NCI-H345 (cell line): ENCODE measurements at regions not wholly inside any gene's neighbourhood (a gene's known extent, or its start where the extent isn't known, plus 50 kb on each side); places are given as distances from the start of the nearest gene placed in this dataset.
"Not testable (repeated sequence)": the region's sequence is repeated elsewhere in the genome, so short reads cannot be mapped to it uniquely, and the experiment has no call there.

Experiments used
- DNase-seq: peaks from one replicate; lab custom pipeline; 2025; lab: John Stamatoyannopoulos, UW

- DNase-seq = no peak
Measured at GRCh38 chr14:105600939-105601359, 74.6 kb downstream of the TMEM121 start.

- DNase-seq = no peak
Measured at GRCh38 chr14:105601360-105602242, 75.2 kb downstream of the TMEM121 start.

- no peak for DNase-seq
Measured at GRCh38 chr14:105602243-105602750, 75.9 kb downstream of the TMEM121 start.

- no peak for DNase-seq
Measured at GRCh38 chr14:105602799-105603793, 76.7 kb downstream of the TMEM121 start.

- DNase-seq = not testable (repeated sequence)
Measured at GRCh38 chr14:105604531-105605463, 78.4 kb downstream of the TMEM121 start.

GRCh38 chr14:105605464-105606304 lies 79.3 kb downstream of the TMEM121 start:
- no peak for DNase-seq

GRCh38 chr14:105606305-105606975 lies 80.1 kb downstream of the TMEM121 start:
- not testable (repeated sequence) for DNase-seq

- not testable (repeated sequence) for DNase-seq
Measured at GRCh38 chr14:105607025-105607424, 80.6 kb downstream of the TMEM121 start.

- not testable (repeated sequence) for DNase-seq
Measured at GRCh38 chr14:105614987-105615386, 88.6 kb downstream of the TMEM121 start.

- not testable (repeated sequence) for DNase-seq
Measured at GRCh38 chr14:105615986-105616801, 89.8 kb downstream of the TMEM121 start.

- no peak for DNase-seq
Measured at GRCh38 chr14:105616802-105617192, 90.4 kb downstream of the TMEM121 start.

GRCh38 chr14:105617201-105617777 lies 90.9 kb downstream of the TMEM121 start:
- no peak for DNase-seq

- not testable (repeated sequence) for DNase-seq
Measured at GRCh38 chr14:105617805-105618204, 91.4 kb downstream of the TMEM121 start.

- not testable (repeated sequence) for DNase-seq
Measured at GRCh38 chr14:105619324-105619723, 92.9 kb downstream of the TMEM121 start.

GRCh38 chr14:105620178-105620864 lies 93.9 kb downstream of the TMEM121 start:
- DNase-seq = not testable (repeated sequence)

- DNase-seq = not testable (repeated sequence)
Measured at GRCh38 chr14:105620865-105621471, 94.6 kb downstream of the TMEM121 start.
